Fibroblast of skin of right biceps (primary cell): ENCODE measurements at regions not wholly inside any gene's neighbourhood (a gene's known extent, or its start where the extent isn't known, plus 50 kb on each side); places are given as distances from the start of the nearest gene placed in this dataset.
"Not testable (repeated sequence)": the region's sequence is repeated elsewhere in the genome, so short reads cannot be mapped to it uniquely, and the experiment has no call there.

Experiments
- DNase-seq: peaks from one replicate; pipeline ENCODE4 v3.0.0-alpha.2; 2013

- DNase-seq = no peak
These were observed 101.3 kb downstream of the AKAP11 start for GRCh38 chr13:42373048-42373812.

GRCh38 chr13:42375663-42376062 is 103.7 kb downstream of the AKAP11 start:
- DNase-seq = no peak

GRCh38 chr13:42377640-42378382 is 105.9 kb downstream of the AKAP11 start:
- DNase-seq = peak; percentile 33

GRCh38 chr13:42378383-42378780 is 106.4 kb downstream of the AKAP11 start:
- DNase-seq = no peak

- DNase-seq = no peak
These were observed 107.3 kb downstream of the AKAP11 start for GRCh38 chr13:42379241-42379640.

- DNase-seq = no peak
These were observed 108.6 kb downstream of the AKAP11 start for GRCh38 chr13:42380420-42381164.

- DNase-seq = no peak
These were observed 109.1 kb downstream of the AKAP11 start for GRCh38 chr13:42381165-42381425.

GRCh38 chr13:42381426-42381825 is 109.5 kb downstream of the AKAP11 start:
- not testable (repeated sequence) for DNase-seq

GRCh38 chr13:42383025-42383424 is 111.1 kb downstream of the AKAP11 start:
- no peak for DNase-seq

- no peak for DNase-seq
These were observed 112.3 kb downstream of the AKAP11 start for GRCh38 chr13:42384265-42384664.

- DNase-seq = no peak
These were observed 116.4 kb downstream of the AKAP11 start for GRCh38 chr13:42388326-42388725.

- no peak for DNase-seq
These were observed 117.1 kb downstream of the AKAP11 start for GRCh38 chr13:42389041-42389440.

- DNase-seq = no peak
These were observed 120.2 kb downstream of the AKAP11 start for GRCh38 chr13:42392180-42392579.

- DNase-seq = no peak
These were observed 121.0 kb downstream of the AKAP11 start for GRCh38 chr13:42392716-42393572.

- no peak for DNase-seq
These were observed 121.8 kb downstream of the AKAP11 start for GRCh38 chr13:42393573-42394360.

- DNase-seq = no peak
These were observed 122.4 kb downstream of the AKAP11 start for GRCh38 chr13:42394361-42394708.

- DNase-seq = no peak
These were observed 122.7 kb downstream of the AKAP11 start for GRCh38 chr13:42394711-42395085.

GRCh38 chr13:42395086-42395821 is 123.3 kb downstream of the AKAP11 start:
- DNase-seq = no peak

GRCh38 chr13:42396501-42396900 is 124.5 kb downstream of the AKAP11 start:
- DNase-seq = no peak

- DNase-seq = no peak
These were observed 125.1 kb downstream of the AKAP11 start for GRCh38 chr13:42396901-42397655.

- DNase-seq = no peak
These were observed 126.6 kb downstream of the AKAP11 start for GRCh38 chr13:42398533-42398932.
